GM18498 (cell line): ENCODE measurements at regions not wholly inside any gene's neighbourhood (a gene's known extent, or its start where the extent isn't known, plus 50 kb on each side); places are given as distances from the start of the nearest gene placed in this dataset.
A peak's percentile ranks its signal among the peaks of the same experiment; 100 is the strongest.

Experiments
- ATAC-seq: cut with Tn5 transposase; IDR thresholded peaks from one replicate; pipeline ENCODE4 v1.9.1; 2021; ENCODE audit warnings: mild to moderate bottlenecking, moderate library complexity; ENCODE audit not compliant: unreplicated experiment

DNA sequence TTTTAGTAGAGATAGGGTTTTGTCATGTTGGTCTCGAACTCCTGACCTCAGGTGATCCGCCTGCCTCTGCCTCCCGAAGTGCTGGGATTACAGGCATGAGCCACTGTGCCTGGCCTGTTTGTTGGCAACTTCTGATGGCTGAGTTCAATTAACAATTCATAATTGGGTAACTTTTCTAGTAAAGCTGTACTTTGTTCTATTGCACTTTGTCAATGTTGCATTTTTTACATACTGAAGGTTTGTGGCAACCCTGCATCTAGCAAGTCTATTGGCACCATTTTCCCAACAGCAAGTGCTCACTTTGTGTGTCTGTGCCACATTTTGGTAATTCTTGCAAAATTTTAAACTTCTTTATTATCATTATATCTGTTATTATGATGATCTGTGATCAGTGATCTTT is 64.5 kb upstream of the USP24 start:
- ATAC-seq = no peak

DNA sequence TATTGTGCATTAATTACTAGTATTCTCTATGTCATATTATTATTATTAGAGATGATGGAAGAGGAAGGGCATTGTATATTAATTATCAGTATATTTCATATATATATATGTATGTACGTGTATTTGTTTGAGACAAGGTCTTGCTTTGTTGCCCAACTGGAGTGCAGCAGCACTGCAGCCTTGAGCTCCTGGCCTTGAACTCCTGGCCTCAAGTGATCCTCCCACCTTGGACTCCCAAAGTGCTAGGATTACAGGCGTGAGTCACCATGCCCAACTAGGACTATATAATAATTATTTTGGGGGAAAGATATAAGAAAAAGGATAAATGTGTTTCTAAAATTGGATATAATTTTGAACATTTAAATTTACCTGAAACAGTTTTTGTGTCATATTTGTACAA is 63.2 kb upstream of the USP24 start:
- no peak for ATAC-seq

DNA sequence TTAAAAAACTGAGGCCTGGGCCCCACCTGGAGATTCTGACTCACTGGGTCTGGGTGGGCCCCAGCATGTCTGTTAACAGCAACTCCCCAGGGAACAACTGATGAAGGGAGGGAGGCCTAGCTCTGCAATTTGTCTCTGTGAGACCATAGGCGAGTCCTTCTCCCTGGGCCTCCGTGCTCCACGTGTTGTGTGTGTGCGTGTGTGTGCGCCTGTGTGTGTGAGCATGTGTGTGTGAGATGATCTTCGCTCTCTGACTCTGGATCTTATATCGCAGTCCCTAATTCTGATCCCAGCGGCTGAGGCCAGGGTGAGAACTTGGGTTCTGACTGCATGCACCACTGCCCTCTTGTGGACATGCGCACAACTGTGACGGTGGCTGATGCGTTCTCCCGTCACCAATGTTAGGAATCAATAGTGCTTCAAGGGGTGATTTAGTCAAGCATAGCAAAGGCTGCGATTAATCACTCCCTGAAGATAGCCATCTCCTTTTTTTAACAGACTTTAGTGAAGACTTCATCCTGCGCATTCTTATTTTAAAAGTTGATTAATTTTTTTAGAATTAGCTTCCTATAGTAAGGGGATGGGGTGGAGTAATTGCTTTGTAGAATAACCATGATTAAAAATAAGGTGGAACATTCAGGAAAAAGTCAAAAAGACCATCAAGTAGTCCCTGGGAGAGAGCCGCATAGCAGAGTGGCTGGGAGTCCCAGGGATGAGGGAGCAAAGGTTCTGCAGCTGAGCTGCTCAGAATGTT is 62.4 kb upstream of the USP24 start:
- ATAC-seq = peak; percentile 91

DNA sequence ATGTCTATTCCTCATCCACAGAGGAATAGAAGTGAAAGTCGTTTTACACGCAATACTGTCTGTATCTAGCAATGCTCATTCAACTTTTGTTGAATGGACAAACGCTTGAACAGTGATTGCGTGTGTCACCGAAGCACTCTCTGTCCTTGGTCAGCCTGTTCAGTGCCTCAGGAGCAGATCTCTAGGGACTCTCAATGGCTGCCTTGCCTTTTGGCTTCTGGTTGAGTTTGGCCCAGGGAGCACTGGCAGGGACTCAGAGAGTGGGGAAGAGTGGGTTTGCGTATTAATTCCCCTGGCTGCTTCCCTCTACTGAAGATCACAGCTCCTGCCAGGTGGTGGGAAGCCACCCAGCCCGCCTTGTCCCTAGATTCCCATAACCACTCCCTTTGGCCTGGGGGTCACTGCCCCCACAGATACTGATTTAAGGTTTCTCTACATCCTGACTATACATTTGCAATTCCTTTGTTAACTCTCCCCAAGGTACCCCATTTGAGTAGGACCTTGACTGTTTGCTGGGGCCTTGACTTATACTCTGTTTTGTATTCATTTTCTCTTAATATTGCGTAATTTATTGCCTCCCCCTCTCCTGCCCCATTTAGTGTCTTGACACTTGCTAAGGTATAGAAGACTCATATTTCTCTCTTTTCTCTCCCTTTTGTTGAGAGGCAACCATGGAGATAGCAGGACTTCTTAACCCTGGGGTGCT is 61.7 kb upstream of the USP24 start:
- ATAC-seq = no peak

DNA sequence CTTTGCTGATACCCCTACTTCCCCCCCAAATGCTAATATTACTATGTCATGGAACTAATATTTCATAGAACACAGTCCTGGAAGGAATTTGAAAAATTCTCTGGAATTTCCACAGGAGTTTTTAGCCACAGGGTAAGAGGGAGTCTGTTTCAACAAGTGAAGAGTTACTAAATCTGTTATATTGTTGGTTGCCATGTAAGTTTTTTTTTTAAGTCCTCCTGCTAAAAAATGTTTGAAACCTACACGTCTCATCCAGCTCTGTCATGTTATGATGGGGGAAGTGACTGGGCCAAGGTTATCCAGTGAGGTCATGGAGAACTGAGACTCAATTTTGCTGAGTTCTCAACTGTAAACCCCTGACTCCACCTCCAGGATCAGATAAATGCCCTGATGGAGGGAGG is 60.8 kb upstream of the USP24 start:
- ATAC-seq = no peak

DNA sequence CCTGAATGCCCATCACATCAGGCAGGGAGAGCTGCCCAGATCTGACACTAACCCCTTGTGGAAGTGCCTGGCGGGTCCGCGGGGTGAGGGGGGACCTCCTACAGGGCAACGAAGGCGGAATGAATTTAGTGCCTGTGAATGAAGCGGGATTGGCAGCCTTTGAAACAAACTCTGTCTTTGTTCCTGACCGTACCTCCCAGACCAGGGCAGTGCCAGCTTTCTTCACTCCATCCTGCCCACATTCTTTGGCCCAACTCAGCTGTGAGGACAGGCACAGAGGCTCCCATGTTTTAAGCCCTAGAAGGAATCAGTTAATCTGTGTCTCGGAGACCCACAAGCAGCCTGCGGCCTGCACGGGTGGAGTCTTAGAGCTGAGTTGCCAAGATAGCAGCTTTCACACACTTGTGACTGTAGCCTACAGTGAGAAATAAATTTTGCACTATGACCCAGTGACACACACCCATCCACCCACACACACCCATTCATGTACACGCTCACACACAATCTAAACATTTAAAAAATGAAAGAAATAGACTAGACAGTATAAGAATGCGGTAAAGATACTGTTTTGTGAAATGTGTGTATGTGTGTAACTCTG is 60.1 kb upstream of the USP24 start:
- no peak for ATAC-seq

DNA sequence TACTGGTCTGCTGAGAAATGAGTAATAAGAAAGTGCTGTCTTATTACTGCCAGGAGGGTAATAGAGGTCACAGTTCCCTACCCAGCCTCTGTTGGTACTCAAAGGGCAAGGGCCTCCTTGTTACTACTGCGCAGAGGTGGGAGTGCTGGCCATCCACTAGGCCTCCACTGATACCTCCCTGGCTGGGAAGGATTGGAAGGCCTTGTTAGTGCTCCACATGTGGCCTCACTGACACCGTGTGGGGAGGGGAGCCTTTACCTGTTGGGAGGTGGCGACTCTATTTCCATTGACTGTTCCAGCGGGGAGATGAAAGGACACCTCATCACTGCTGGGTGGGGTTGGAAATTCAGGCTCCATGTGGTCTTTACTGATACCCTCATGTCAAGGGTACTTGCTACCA is 57.8 kb upstream of the USP24 start:
- ATAC-seq = no peak
